BLaER1 treated with 17β-estradiol and CSF1 and Interleukin-3, amounts not matched to agents 10 nM and 100 nM (cell line): ENCODE measurements at regions not wholly inside any gene's neighbourhood (a gene's known extent, or its start where the extent isn't known, plus 50 kb on each side); places are given as distances from the start of the nearest gene placed in this dataset.

Experiments
- H3K27ac ChIP-seq, 11 experiments: shearing (Covaris generic); formaldehyde crosslinking; 2 replicates each; pipeline ENCODE4 v1.8.1; 2022
- H3K27me3 ChIP-seq, 11 experiments: shearing (Covaris generic); formaldehyde crosslinking; 2 replicates each; pipeline ENCODE4 v1.8.1; 2022
- H3K36me3 ChIP-seq, 11 experiments: shearing (Covaris generic); formaldehyde crosslinking; 2 replicates each; pipeline ENCODE4 v1.8.1; 2022
- H3K4me1 ChIP-seq, 10 experiments: shearing (Covaris generic); formaldehyde crosslinking; 2 replicates each; pipeline ENCODE4 v1.8.1; 2022
- H3K4me2 ChIP-seq, 11 experiments: shearing (Covaris generic); formaldehyde crosslinking; 2 replicates each; pipeline ENCODE4 v1.8.1; 2022
- H3K4me3 ChIP-seq, 10 experiments: shearing (Covaris generic); formaldehyde crosslinking; 2 replicates each; pipeline ENCODE4 v1.8.1; 2022
- H3K9ac ChIP-seq, 11 experiments: shearing (Covaris generic); formaldehyde crosslinking; 2 replicates each; pipeline ENCODE4 v1.8.1; 2022
- H3K9me3 ChIP-seq, 11 experiments: shearing (Covaris generic); formaldehyde crosslinking; replicated peaks in 1 of 11; 2 replicates each; pipeline ENCODE4 v1.8.1; 2022
- H4K20me1 ChIP-seq, 11 experiments: shearing (Covaris generic); formaldehyde crosslinking; 2 replicates each; pipeline ENCODE4 v1.8.1; 2022
- Cebpa-rat ChIP-seq, 11 experiments: shearing (Covaris generic); IDR thresholded peaks; 2 replicates each; pipeline ENCODE4 v1.8.1; 2022

DNA sequence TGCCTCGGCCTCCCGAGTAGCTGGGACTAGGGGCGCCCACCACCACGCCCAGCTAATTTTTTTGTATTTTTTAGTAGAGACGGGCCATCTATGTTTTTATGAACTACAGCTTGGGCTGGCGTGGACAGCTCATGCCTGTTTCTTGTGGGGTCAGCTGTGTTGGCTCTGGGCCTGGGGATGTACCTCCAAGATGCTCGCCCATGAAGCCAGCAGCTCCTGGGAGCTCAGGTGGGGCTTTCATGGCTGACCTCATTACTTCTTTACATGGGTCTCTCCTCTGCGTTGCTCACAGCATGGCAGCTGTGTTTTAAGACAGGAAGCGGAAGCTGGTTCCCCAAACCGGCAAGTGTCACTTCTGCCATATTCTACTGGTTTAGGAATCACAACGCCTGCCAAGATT is 203.1 kb downstream of the SOX11 start:
- Histone ChIP-seq H3K27ac (peak overlapping the region in 3 of 11 experiments; percentile 62 to 83 (median 65); a peak in 6 of 22 replicates), H4K20me1 (no peaks in the 10 kb centered on the region)
- TF ChIP-seq Cebpa-rat (IDR thresholded peaks at IDR 0.05), result no peak

DNA sequence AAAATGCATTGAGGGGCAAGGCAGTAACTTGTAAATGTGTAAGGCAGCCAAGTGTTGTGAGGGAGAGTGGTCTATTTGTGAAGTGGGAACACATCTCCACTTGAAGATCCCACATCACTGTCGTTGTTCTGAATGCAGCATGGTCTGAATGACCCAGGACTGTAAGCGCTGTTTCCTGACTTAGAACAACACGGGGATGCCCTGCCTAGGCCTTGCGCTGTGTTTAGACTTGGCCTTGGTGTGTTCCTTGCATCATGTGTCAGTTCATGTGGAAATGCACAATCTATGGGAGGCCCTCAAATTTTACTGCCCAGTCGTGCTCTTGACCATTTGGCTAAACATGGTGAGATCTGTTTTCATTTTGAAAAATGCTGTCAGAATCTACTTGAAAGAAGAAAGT is 205.1 kb downstream of the SOX11 start:
- Histone ChIP-seq H3K27ac (no peak overlapping the region), H3K27me3 (no peaks in the 10 kb centered on the region), H3K4me1 (peaks cover 0 to 22% (median 16%) of the 10 kb centered on the region in 10 experiments; a peak in 15 of 20 replicates), H3K4me3 (no peak overlapping the region), H3K36me3 (no peaks in the 10 kb centered on the region), H3K4me2 (no peak overlapping the region), H4K20me1 (no peaks in the 10 kb centered on the region), H3K9ac (no peak overlapping the region), H3K9me3 (peaks cover 0 to 8% (median 4%) of the 10 kb centered on the region in 11 experiments; a peak in 6 of 22 replicates)
- TF ChIP-seq Cebpa-rat (IDR thresholded peaks at IDR 0.05), result no peak

More for the DNA sequence above, 203.1 kb downstream of the SOX11 start:
- Histone ChIP-seq H3K36me3 (no peaks in the 10 kb centered on the region), H3K4me1 (peaks cover 0 to 22% (median 16%) of the 10 kb centered on the region in 10 experiments; a peak in 15 of 20 replicates), H3K9ac (peak overlapping the region in 2 of 11 experiments; percentile 37 to 58; a peak in 2 of 22 replicates), H3K27me3 (no peaks in the 10 kb centered on the region), H3K4me3 (no peak overlapping the region), H3K9me3 (peaks cover 0 to 8% (median 4%) of the 10 kb centered on the region in 11 experiments; a peak in 6 of 22 replicates), H3K4me2 (peak overlapping the region in 7 of 11 experiments; percentile 44 to 79 (median 68); a peak in 14 of 22 replicates)

DNA sequence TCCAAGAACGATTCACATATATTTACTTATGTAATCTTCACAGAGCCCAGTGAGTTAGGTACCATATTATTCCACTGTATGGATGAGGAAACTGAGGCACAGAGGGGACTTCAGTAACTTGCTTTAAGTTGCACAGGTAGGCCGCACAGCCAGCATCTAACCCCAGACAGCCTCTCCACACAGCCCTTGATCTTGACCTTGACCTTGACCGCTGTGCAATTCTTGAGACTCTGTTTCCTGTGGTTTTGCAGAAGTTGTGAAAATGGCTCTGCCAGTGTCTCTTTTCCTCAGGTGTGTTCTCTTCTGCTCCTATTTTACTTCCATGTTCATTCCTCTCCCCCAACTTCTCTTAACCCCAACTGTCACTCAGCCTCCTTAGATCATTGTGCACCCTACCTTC is 206.5 kb downstream of the SOX11 start:
- TF ChIP-seq Cebpa-rat (IDR thresholded peaks at IDR 0.05), result no peak
- H3K36me3 ChIP-seq, result no peaks in the 10 kb centered on the region
- no peak overlapping the region for H3K4me3 ChIP-seq
- no peak overlapping the region for H3K9ac ChIP-seq
- H4K20me1 ChIP-seq, result no peaks in the 10 kb centered on the region
- peaks cover 0 to 22% (median 16%) of the 10 kb centered on the region in 10 experiments; a peak in 15 of 20 replicates for H3K4me1 ChIP-seq
- peaks cover 0 to 8% (median 4%) of the 10 kb centered on the region in 11 experiments; a peak in 6 of 22 replicates for H3K9me3 ChIP-seq
- H3K27me3 ChIP-seq, result no peaks in the 10 kb centered on the region
- no peak overlapping the region; a peak in 1 of 22 replicates for H3K4me2 ChIP-seq
- no peak overlapping the region for H3K27ac ChIP-seq

GRCh38 chr2:5905661-5906060 is 213.5 kb downstream of the SOX11 start:
- no peaks in the 10 kb centered on the region for H4K20me1 ChIP-seq
- no peaks in the 10 kb centered on the region for H3K36me3 ChIP-seq
- no peak for TF ChIP-seq Cebpa-rat (IDR thresholded peaks at IDR 0.05)
- no peak overlapping the region for H3K4me2 ChIP-seq
- no peak overlapping the region for H3K4me3 ChIP-seq
- H3K9me3 ChIP-seq, result peaks cover 0 to 7% (median 0%) of the 10 kb centered on the region in 11 experiments; a peak in 1 of 22 replicates
- H3K9ac ChIP-seq, result no peak overlapping the region
- H3K27me3 ChIP-seq, result no peaks in the 10 kb centered on the region
- peaks cover 5 to 21% (median 19%) of the 10 kb centered on the region in 10 experiments; a peak in 18 of 20 replicates for H3K4me1 ChIP-seq
- H3K27ac ChIP-seq, result no peak overlapping the region

DNA sequence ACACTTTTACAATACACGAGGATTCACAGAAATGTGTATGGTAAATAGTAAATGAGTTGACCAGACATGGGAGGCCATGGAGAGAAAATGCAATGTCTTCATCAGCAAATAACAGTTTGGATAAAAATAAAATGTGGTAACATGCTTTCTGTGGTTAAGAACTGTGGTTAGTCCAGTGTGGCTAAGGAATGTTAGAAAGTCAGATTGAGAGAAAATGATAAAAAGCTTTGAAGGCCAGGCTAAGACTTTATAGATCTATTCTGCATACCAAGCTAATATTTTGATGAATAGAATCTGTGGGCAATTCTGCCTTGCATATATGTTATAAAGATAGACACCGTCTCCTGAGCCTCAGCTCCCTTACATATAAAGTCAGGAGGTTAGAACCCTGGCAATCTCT is 215.9 kb downstream of the SOX11 start:
- H3K4me3 ChIP-seq, result no peak overlapping the region
- peak overlapping the region in 9 of 11 experiments; percentile 23 to 69 (median 53); a peak in 17 of 22 replicates for H3K4me2 ChIP-seq
- no peak overlapping the region for H3K9ac ChIP-seq

DNA sequence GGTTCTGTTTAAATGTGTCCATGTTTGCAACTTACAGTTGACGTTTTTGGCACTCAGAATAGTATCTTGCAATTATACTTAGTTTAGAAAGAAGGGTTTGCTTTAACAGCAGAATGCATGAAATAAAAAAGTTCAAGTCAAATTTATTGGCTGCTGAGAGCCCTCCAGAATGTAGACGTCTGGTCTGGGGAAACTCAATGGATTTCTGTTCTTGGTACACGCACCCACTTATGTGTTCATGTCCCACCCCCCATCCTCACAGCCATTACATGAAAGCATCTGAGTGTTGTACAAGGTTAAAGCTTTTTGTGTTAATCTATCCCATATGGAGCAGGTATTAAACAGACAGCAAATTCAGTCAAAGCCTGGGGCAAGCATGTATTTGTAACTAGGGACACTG is 219.5 kb downstream of the SOX11 start:
- Histone ChIP-seq H3K27ac (no peak overlapping the region), H3K36me3 (no peaks in the 10 kb centered on the region), H3K4me2 (no peak overlapping the region), H4K20me1 (no peaks in the 10 kb centered on the region), H3K9me3 (peaks cover 0 to 3% (median under 1%) of the 10 kb centered on the region in 11 experiments; a peak in 6 of 22 replicates), H3K4me1 (peaks cover 5 to 21% (median 19%) of the 10 kb centered on the region in 10 experiments; a peak in 18 of 20 replicates), H3K4me3 (no peak overlapping the region), H3K27me3 (no peaks in the 10 kb centered on the region), H3K9ac (no peak overlapping the region)
- TF ChIP-seq Cebpa-rat (IDR thresholded peaks at IDR 0.05), result no peak

More for the DNA sequence above, 215.9 kb downstream of the SOX11 start:
- H4K20me1 ChIP-seq, result no peaks in the 10 kb centered on the region
- no peak overlapping the region for H3K27ac ChIP-seq
- no peaks in the 10 kb centered on the region for H3K27me3 ChIP-seq
- H3K36me3 ChIP-seq, result no peaks in the 10 kb centered on the region
- H3K4me1 ChIP-seq, result peaks cover 5 to 21% (median 19%) of the 10 kb centered on the region in 10 experiments; a peak in 18 of 20 replicates
- no peak for TF ChIP-seq Cebpa-rat (IDR thresholded peaks at IDR 0.05)
- peaks cover 0 to 6% (median 0%) of the 10 kb centered on the region in 11 experiments; a peak in 2 of 22 replicates for H3K9me3 ChIP-seq

DNA sequence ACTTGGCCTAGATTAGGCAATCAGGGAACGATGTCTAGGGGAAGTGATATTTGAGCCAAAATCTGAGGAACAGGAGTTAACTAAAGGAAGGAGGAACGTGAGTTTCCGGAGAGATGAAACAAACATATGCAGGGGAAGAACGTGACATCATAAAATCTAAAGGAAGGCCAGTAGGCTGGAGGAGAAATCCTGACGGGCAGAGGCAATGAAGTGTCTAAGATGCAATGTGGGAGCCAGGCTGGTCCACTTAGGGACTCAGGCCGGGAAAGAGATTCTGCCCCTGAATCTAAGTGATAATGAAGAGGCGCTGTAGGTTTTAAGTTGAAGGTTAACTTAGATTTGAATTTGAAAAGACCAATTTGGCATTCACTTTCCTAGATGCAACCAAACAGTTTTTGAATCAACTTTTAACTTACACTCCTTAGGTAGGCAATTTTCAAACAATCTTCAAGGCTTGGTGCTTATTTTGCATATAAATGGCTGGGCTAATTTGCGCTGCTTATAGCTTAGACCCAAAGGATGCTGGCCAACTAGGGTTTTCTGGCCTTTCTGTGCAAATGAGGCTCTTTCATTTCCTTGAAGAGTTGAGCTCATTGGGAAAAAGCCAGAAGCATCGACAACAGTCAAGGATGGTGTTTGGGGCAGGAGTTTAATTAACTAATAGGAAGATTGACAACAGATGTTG is 221.7 kb downstream of the SOX11 start:
- Histone ChIP-seq H3K27me3 (no peaks in the 10 kb centered on the region), H3K27ac (no peak overlapping the region), H3K9ac (no peak overlapping the region), H3K9me3 (peaks cover 16 to 23% (median 21%) of the 10 kb centered on the region in 11 experiments), H3K36me3 (no peaks in the 10 kb centered on the region), H3K4me1 (peaks cover 0 to 5% (median 3%) of the 10 kb centered on the region in 10 experiments; a peak in 16 of 20 replicates), H3K4me3 (no peak overlapping the region), H3K4me2 (no peak overlapping the region), H4K20me1 (no peaks in the 10 kb centered on the region)
- TF ChIP-seq Cebpa-rat (IDR thresholded peaks at IDR 0.05), result no peak

- no peaks in the 10 kb centered on the region for H3K36me3 ChIP-seq
- no peak overlapping the region for H3K4me3 ChIP-seq
- H3K27me3 ChIP-seq, result no peaks in the 10 kb centered on the region
- H4K20me1 ChIP-seq, result no peaks in the 10 kb centered on the region
- H3K4me1 ChIP-seq, result no peaks in the 10 kb centered on the region
- H3K9me3 ChIP-seq, result peaks cover 16 to 30% (median 24%) of the 10 kb centered on the region in 11 experiments
- no peak overlapping the region for H3K27ac ChIP-seq
- no peak overlapping the region for H3K9ac ChIP-seq
- H3K4me2 ChIP-seq, result no peak overlapping the region
- TF ChIP-seq Cebpa-rat (IDR thresholded peaks at IDR 0.05), result no peak
Measured at GRCh38 chr2:5914811-5915611, 222.8 kb downstream of the SOX11 start.

- H3K4me3 ChIP-seq, result no peak overlapping the region
- no peaks in the 10 kb centered on the region for H3K36me3 ChIP-seq
- H3K9ac ChIP-seq, result no peak overlapping the region
- H3K27ac ChIP-seq, result no peak overlapping the region
- H3K27me3 ChIP-seq, result no peaks in the 10 kb centered on the region
- H3K4me2 ChIP-seq, result no peak overlapping the region
- H4K20me1 ChIP-seq, result no peaks in the 10 kb centered on the region
- peaks cover 16 to 30% (median 24%) of the 10 kb centered on the region in 11 experiments for H3K9me3 ChIP-seq
- TF ChIP-seq Cebpa-rat (IDR thresholded peaks at IDR 0.05), result no peak
- no peaks in the 10 kb centered on the region for H3K4me1 ChIP-seq
Measured at GRCh38 chr2:5915881-5916310, 223.7 kb downstream of the SOX11 start.
